Activated T-helper 17 cell treated with anti-CD3 and anti-CD28 coated beads, Interleukin-2, amount 50 U/mL, for 72 hours (primary cell): ENCODE measurements at regions not wholly inside any gene's neighbourhood (a gene's known extent, or its start where the extent isn't known, plus 50 kb on each side); places are given as distances from the start of the nearest gene placed in this dataset.

Experiments
- ATAC-seq: fragments of 150-1000 bp; cut with Tn5 transposase; replicated peaks from 2 replicates; pipeline ENCODE4 v1.10.0; 2021; ENCODE audit warnings: mild to moderate bottlenecking, moderate library complexity
- H3K27ac Mint-ChIP-seq: one replicate; pipeline ENCODE4 v1.8.0; 2022; ENCODE audit warnings: mixed read lengths
- H3K27me3 Mint-ChIP-seq: one replicate; pipeline ENCODE4 v1.8.0; 2022; ENCODE audit warnings: mixed read lengths
- H3K36me3 Mint-ChIP-seq: one replicate; pipeline ENCODE4 v1.8.0; 2022; ENCODE audit warnings: low read depth, mild to moderate bottlenecking, mixed read lengths
- H3K4me1 Mint-ChIP-seq: one replicate; pipeline ENCODE4 v1.8.0; 2022; ENCODE audit warnings: mixed read lengths
- H3K4me3 Mint-ChIP-seq: one replicate; pipeline ENCODE4 v1.8.0; 2022; ENCODE audit warnings: mild to moderate bottlenecking, mixed read lengths
- H3K9me3 Mint-ChIP-seq: one replicate; pipeline ENCODE4 v1.8.0; 2022; ENCODE audit warnings: mixed read lengths

GRCh38 chr6:14730654-14731053, 515.2 kb upstream of the JARID2 start:
- Mint-ChIP-seq H3K36me3 (peaks cover 38% of the 10 kb centered on the region), H3K27ac (peak overlapping the region; percentile 100), H3K4me1 (peaks cover 62% of the 10 kb centered on the region), H3K27me3 (no peaks in the 10 kb centered on the region), H3K4me3 (peak overlapping the region; percentile 78), H3K9me3 (no peaks in the 10 kb centered on the region)
- ATAC-seq, result no peak

- no peak for ATAC-seq
- peak overlapping the region; percentile 100 for H3K27ac Mint-ChIP-seq
- H3K4me3 Mint-ChIP-seq, result peak overlapping the region; percentile 78
- H3K36me3 Mint-ChIP-seq, result peaks cover 42% of the 10 kb centered on the region
- no peaks in the 10 kb centered on the region for H3K9me3 Mint-ChIP-seq
- no peaks in the 10 kb centered on the region for H3K27me3 Mint-ChIP-seq
- H3K4me1 Mint-ChIP-seq, result peaks cover 64% of the 10 kb centered on the region
Observed at GRCh38 chr6:14731611-14732010, 514.3 kb upstream of the JARID2 start.

- Mint-ChIP-seq H3K27ac (peak overlapping the region; percentile 100), H3K27me3 (no peaks in the 10 kb centered on the region), H3K36me3 (peaks cover 43% of the 10 kb centered on the region), H3K4me3 (peak overlapping the region; percentile 78), H3K9me3 (no peaks in the 10 kb centered on the region), H3K4me1 (peaks cover 65% of the 10 kb centered on the region)
- ATAC-seq, result no peak
Observed at GRCh38 chr6:14732226-14732843, 513.5 kb upstream of the JARID2 start.

- Mint-ChIP-seq H3K27ac (peak overlapping the region; percentile 100), H3K4me1 (peaks cover 69% of the 10 kb centered on the region), H3K9me3 (no peaks in the 10 kb centered on the region), H3K36me3 (peaks cover 42% of the 10 kb centered on the region), H3K27me3 (no peaks in the 10 kb centered on the region), H3K4me3 (peak overlapping the region; percentile 78)
- peak; percentile 64 for ATAC-seq
Observed at GRCh38 chr6:14732844-14733757, 512.8 kb upstream of the JARID2 start.

GRCh38 chr6:14734052-14734415, 511.8 kb upstream of the JARID2 start:
- Mint-ChIP-seq H3K36me3 (peaks cover 39% of the 10 kb centered on the region), H3K4me3 (peak overlapping the region; percentile 78), H3K9me3 (no peaks in the 10 kb centered on the region), H3K27me3 (no peaks in the 10 kb centered on the region), H3K27ac (peak overlapping the region; percentile 100), H3K4me1 (peaks cover 74% of the 10 kb centered on the region)
- ATAC-seq, result no peak

GRCh38 chr6:14734416-14735340, 511.2 kb upstream of the JARID2 start:
- peaks cover 74% of the 10 kb centered on the region for H3K4me1 Mint-ChIP-seq
- H3K27ac Mint-ChIP-seq, result peak overlapping the region; percentile 100
- no peaks in the 10 kb centered on the region for H3K27me3 Mint-ChIP-seq
- H3K9me3 Mint-ChIP-seq, result peaks cover 4% of the 10 kb centered on the region
- peak; percentile 51 for ATAC-seq
- H3K4me3 Mint-ChIP-seq, result peak overlapping the region; percentile 78
- peaks cover 39% of the 10 kb centered on the region for H3K36me3 Mint-ChIP-seq

GRCh38 chr6:14735956-14736486, 509.8 kb upstream of the JARID2 start:
- peak; percentile 48 for ATAC-seq
- H3K4me3 Mint-ChIP-seq, result peak overlapping the region; percentile 78
- H3K36me3 Mint-ChIP-seq, result peaks cover 48% of the 10 kb centered on the region
- H3K4me1 Mint-ChIP-seq, result peaks cover 78% of the 10 kb centered on the region
- peaks cover 12% of the 10 kb centered on the region for H3K9me3 Mint-ChIP-seq
- no peaks in the 10 kb centered on the region for H3K27me3 Mint-ChIP-seq
- peak overlapping the region; percentile 100 for H3K27ac Mint-ChIP-seq

- Mint-ChIP-seq H3K27me3 (no peaks in the 10 kb centered on the region), H3K4me3 (peak overlapping the region; percentile 78), H3K36me3 (peaks cover 46% of the 10 kb centered on the region), H3K27ac (peak overlapping the region; percentile 100), H3K4me1 (peaks cover 76% of the 10 kb centered on the region), H3K9me3 (peaks cover 14% of the 10 kb centered on the region)
- no peak for ATAC-seq
Observed at GRCh38 chr6:14736554-14736953, 509.3 kb upstream of the JARID2 start.

GRCh38 chr6:14738497-14738896, 507.4 kb upstream of the JARID2 start:
- Mint-ChIP-seq H3K27ac (peak overlapping the region; percentile 100), H3K36me3 (peaks cover 50% of the 10 kb centered on the region), H3K27me3 (no peaks in the 10 kb centered on the region), H3K4me3 (peak overlapping the region; percentile 78), H3K9me3 (peaks cover 14% of the 10 kb centered on the region), H3K4me1 (peaks cover 69% of the 10 kb centered on the region)
- no peak for ATAC-seq

- H3K36me3 Mint-ChIP-seq, result peaks cover 50% of the 10 kb centered on the region
- no peaks in the 10 kb centered on the region for H3K27me3 Mint-ChIP-seq
- peaks cover 15% of the 10 kb centered on the region for H3K9me3 Mint-ChIP-seq
- peaks cover 67% of the 10 kb centered on the region for H3K4me1 Mint-ChIP-seq
- no peak for ATAC-seq
- peak overlapping the region; percentile 100 for H3K27ac Mint-ChIP-seq
- peak overlapping the region; percentile 78 for H3K4me3 Mint-ChIP-seq
Observed at GRCh38 chr6:14738933-14739332, 506.9 kb upstream of the JARID2 start.

GRCh38 chr6:14739827-14740226, 506.0 kb upstream of the JARID2 start:
- Mint-ChIP-seq H3K36me3 (peaks cover 45% of the 10 kb centered on the region), H3K9me3 (peaks cover 18% of the 10 kb centered on the region), H3K4me3 (peak overlapping the region; percentile 78), H3K27me3 (no peaks in the 10 kb centered on the region), H3K27ac (peak overlapping the region; percentile 100), H3K4me1 (peaks cover 63% of the 10 kb centered on the region)
- ATAC-seq, result no peak

- H3K27me3 Mint-ChIP-seq, result no peaks in the 10 kb centered on the region
- peak overlapping the region; percentile 78 for H3K4me3 Mint-ChIP-seq
- peak overlapping the region; percentile 100 for H3K27ac Mint-ChIP-seq
- no peak for ATAC-seq
- H3K36me3 Mint-ChIP-seq, result peaks cover 39% of the 10 kb centered on the region
- H3K9me3 Mint-ChIP-seq, result peaks cover 18% of the 10 kb centered on the region
- H3K4me1 Mint-ChIP-seq, result peaks cover 67% of the 10 kb centered on the region
Observed at GRCh38 chr6:14742171-14742570, 503.7 kb upstream of the JARID2 start.

- H3K27me3 Mint-ChIP-seq, result no peaks in the 10 kb centered on the region
- H3K27ac Mint-ChIP-seq, result peak overlapping the region; percentile 100
- peaks cover 18% of the 10 kb centered on the region for H3K9me3 Mint-ChIP-seq
- H3K36me3 Mint-ChIP-seq, result peaks cover 39% of the 10 kb centered on the region
- peaks cover 64% of the 10 kb centered on the region for H3K4me1 Mint-ChIP-seq
- no peak for ATAC-seq
- peak overlapping the region; percentile 78 for H3K4me3 Mint-ChIP-seq
Observed at GRCh38 chr6:14742680-14743079, 503.2 kb upstream of the JARID2 start.

- ATAC-seq, result peak; percentile 28
- peak overlapping the region; percentile 100 for H3K27ac Mint-ChIP-seq
- peaks cover 61% of the 10 kb centered on the region for H3K4me1 Mint-ChIP-seq
- H3K27me3 Mint-ChIP-seq, result no peaks in the 10 kb centered on the region
- peaks cover 39% of the 10 kb centered on the region for H3K36me3 Mint-ChIP-seq
- H3K9me3 Mint-ChIP-seq, result peaks cover 18% of the 10 kb centered on the region
- H3K4me3 Mint-ChIP-seq, result peak overlapping the region; percentile 78
Observed at GRCh38 chr6:14743144-14743473, 502.8 kb upstream of the JARID2 start.
